ENCODE measurements at regions not wholly inside any gene's neighbourhood (a gene's known extent, or its start where the extent isn't known, plus 50 kb on each side); places are given as distances from the start of the nearest gene placed in this dataset.

DNA sequence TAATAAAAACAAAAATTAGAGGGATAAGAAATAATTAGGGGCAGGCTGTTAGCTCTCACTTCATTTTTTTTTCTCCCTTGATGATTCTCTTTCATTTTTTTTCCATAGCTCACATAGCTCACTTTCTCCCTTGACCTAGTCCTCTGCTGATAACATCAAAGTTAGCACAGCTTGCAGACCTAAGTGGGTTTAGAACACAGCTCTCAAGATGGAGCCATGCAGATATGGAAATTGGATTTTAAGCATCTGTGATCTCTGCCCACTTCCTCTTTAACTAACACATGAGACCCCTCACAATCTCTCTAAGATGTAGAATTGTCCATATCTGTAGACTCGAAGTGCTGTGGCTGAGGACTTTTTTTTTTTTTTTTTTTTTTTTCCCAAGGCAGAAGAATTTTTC, 257.1 kb downstream of the SOX4 start:
- TF ChIP-seq, protein P1, sequence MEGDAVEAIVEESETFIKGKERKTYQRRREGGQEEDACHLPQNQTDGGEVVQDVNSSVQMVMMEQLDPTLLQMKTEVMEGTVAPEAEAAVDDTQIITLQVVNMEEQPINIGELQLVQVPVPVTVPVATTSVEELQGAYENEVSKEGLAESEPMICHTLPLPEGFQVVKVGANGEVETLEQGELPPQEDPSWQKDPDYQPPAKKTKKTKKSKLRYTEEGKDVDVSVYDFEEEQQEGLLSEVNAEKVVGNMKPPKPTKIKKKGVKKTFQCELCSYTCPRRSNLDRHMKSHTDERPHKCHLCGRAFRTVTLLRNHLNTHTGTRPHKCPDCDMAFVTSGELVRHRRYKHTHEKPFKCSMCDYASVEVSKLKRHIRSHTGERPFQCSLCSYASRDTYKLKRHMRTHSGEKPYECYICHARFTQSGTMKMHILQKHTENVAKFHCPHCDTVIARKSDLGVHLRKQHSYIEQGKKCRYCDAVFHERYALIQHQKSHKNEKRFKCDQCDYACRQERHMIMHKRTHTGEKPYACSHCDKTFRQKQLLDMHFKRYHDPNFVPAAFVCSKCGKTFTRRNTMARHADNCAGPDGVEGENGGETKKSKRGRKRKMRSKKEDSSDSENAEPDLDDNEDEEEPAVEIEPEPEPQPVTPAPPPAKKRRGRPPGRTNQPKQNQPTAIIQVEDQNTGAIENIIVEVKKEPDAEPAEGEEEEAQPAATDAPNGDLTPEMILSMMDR (IDR thresholded peaks at IDR 0.05; ENCODE audit: low read depth, low read length, poor library complexity, severe bottlenecking), result no peak
- TF ChIP-seq EZH2phosphoT487 (IDR thresholded peaks at IDR 0.05; ENCODE audit: borderline replicate concordance, low read length), result no peak

Measured in DOHH2 (cell line).